ENCODE measurements at regions not wholly inside any gene's neighbourhood (a gene's known extent, or its start where the extent isn't known, plus 50 kb on each side); places are given as distances from the start of the nearest gene placed in this dataset.

DNA sequence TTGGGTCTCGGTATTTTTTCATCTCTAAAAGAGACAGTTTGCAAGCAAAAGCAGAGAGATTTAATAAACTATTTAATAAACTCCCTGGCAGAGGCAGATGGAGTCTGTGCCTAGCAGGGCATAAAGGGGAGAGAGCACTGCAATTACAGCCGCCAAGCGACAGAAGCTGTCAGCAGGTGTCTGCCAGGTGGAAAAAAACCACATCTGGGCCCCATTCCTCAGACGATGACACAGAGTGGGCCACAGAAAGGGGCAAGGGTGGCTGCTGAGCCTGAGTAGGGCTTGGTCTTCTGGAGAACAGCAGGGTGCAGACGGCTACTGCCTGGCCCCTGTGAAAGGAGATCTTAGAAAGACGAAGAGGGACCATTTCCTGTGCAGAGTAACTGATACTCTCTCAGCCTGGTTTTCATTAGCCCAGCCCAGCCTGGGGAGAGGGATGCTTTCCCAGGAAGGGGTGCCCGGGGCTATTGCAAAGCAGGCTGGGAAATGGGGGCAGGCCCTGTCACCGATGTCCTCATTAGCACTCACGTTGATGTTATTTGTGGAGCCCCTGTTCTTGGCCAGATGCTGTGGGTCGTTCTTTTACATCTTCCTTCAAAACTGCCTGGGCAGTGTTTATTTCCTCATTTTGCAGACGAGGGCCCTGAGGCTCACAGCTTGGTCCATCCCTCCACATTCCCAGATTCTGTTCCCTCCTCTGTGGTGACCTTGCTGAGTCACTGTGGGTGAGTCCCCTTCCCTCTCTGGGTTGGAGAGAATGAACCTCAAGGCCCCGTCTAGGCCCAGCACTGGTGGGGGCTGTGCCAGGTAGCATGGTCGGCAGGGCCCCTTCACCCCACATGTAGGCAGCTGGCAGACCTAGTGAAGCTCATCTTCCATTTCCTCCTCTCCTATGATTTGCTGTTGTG lies 472.7 kb downstream of the PTPRU start:
- Histone ChIP-seq H3K4me3 (ENCODE audit: low read depth in 1 of 2, low read length in 2 of 2) (no peak overlapping the region), H3K9me3 (ENCODE audit: low read length) (no peaks in the 10 kb centered on the region), H3K27me3 (ENCODE audit: control insufficient read depth in 1 of 2, insufficient read depth in 2 of 2, low read length in 2 of 2) (peaks cover 0 to 19% of the 10 kb centered on the region in 2 donors), H3K27ac (ENCODE audit: low read depth, low read length) (no peak overlapping the region), H3K9ac (ENCODE audit: low read length) (no peak overlapping the region), H3K36me3 (ENCODE audit: insufficient read depth, low read length) (no peaks in the 10 kb centered on the region), H3K4me1 (ENCODE audit: insufficient read depth, low read length) (no peaks in the 10 kb centered on the region)

GRCh38 chr1:29708381-29708780 lies 472.1 kb downstream of the PTPRU start:
- H3K4me3 ChIP-seq (ENCODE audit: low read depth in 1 of 2, low read length in 2 of 2) = no peak overlapping the region
- peaks cover 0 to 19% of the 10 kb centered on the region in 2 donors for H3K27me3 ChIP-seq (ENCODE audit: control insufficient read depth in 1 of 2, insufficient read depth in 2 of 2, low read length in 2 of 2)

GRCh38 chr1:29707796-29708195 lies 471.5 kb downstream of the PTPRU start:
- H3K36me3 ChIP-seq (ENCODE audit: insufficient read depth, low read length) = no peaks in the 10 kb centered on the region
- no peaks in the 10 kb centered on the region for H3K4me1 ChIP-seq (ENCODE audit: insufficient read depth, low read length)
- H3K27ac ChIP-seq (ENCODE audit: low read depth, low read length) = no peak overlapping the region
- peaks cover 0 to 19% of the 10 kb centered on the region in 2 donors for H3K27me3 ChIP-seq (ENCODE audit: control insufficient read depth in 1 of 2, insufficient read depth in 2 of 2, low read length in 2 of 2)
- no peak overlapping the region for H3K4me3 ChIP-seq (ENCODE audit: low read depth in 1 of 2, low read length in 2 of 2)
- H3K9me3 ChIP-seq (ENCODE audit: low read length) = no peaks in the 10 kb centered on the region
- H3K9ac ChIP-seq (ENCODE audit: low read length) = no peak overlapping the region

More at GRCh38 chr1:29708381-29708780, 472.1 kb downstream of the PTPRU start:
- Histone ChIP-seq H3K36me3 (ENCODE audit: insufficient read depth, low read length) (no peaks in the 10 kb centered on the region), H3K9me3 (ENCODE audit: low read length) (no peaks in the 10 kb centered on the region), H3K4me1 (ENCODE audit: insufficient read depth, low read length) (no peaks in the 10 kb centered on the region), H3K9ac (ENCODE audit: low read length) (no peak overlapping the region), H3K27ac (ENCODE audit: low read depth, low read length) (no peak overlapping the region)

- no peak overlapping the region for H3K4me3 ChIP-seq (ENCODE audit: low read depth in 1 of 2, low read length in 2 of 2)
- H3K9ac ChIP-seq (ENCODE audit: low read length) = no peak overlapping the region
- H3K27me3 ChIP-seq (ENCODE audit: control insufficient read depth in 1 of 2, insufficient read depth in 2 of 2, low read length in 2 of 2) = peaks cover 0 to 19% of the 10 kb centered on the region in 2 donors
- H3K36me3 ChIP-seq (ENCODE audit: insufficient read depth, low read length) = no peaks in the 10 kb centered on the region
- no peak overlapping the region for H3K27ac ChIP-seq (ENCODE audit: low read depth, low read length)
- no peaks in the 10 kb centered on the region for H3K9me3 ChIP-seq (ENCODE audit: low read length)
- no peaks in the 10 kb centered on the region for H3K4me1 ChIP-seq (ENCODE audit: insufficient read depth, low read length)
These were observed 470.6 kb downstream of the PTPRU start for GRCh38 chr1:29706936-29707335.

GRCh38 chr1:29704430-29704829 lies 468.1 kb downstream of the PTPRU start:
- H3K36me3 ChIP-seq (ENCODE audit: insufficient read depth, low read length) = no peaks in the 10 kb centered on the region
- no peak overlapping the region for H3K9ac ChIP-seq (ENCODE audit: low read length)
- no peaks in the 10 kb centered on the region for H3K4me1 ChIP-seq (ENCODE audit: insufficient read depth, low read length)
- peaks cover 0 to 18% of the 10 kb centered on the region in 2 donors for H3K27me3 ChIP-seq (ENCODE audit: control insufficient read depth in 1 of 2, insufficient read depth in 2 of 2, low read length in 2 of 2)
- H3K9me3 ChIP-seq (ENCODE audit: low read length) = no peaks in the 10 kb centered on the region
- no peak overlapping the region for H3K27ac ChIP-seq (ENCODE audit: low read depth, low read length)
- no peak overlapping the region for H3K4me3 ChIP-seq (ENCODE audit: low read depth in 1 of 2, low read length in 2 of 2)

DNA sequence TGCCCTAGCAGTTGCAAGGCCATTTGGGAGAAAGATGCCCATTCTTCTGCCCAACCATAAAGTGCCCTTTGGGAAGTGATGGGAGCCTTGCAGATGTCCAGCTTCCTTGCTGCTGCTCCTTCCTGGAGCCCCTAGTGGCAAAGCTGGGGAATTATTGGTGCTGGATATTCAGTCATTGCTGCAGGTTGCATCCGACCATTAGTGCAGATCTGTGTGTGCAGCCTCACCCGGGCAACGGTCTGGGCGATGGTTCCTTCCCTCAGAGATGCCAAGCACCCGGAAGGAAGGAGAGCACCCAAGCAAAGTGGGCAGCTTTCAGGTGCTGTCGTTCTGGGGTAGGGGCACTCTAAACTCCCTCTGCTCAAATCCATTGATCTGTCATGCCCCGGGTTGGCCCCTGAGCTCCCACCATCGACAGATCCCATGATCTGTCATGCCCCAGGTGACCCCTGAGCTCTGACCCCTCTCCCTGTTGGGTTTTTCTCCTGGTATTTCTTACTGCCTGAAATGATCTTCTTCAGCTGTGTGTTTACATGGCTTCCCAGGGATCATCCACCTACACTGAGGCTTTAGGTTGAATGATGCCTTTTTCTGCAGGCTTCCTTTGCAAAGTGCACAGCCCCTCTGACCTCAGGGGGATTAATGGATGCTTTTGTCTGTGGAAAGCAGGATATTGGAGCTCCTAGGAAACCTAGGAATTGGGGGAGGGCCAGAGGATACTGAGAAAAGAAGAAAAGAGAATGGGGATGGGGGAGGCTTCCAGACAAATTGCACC lies 467.5 kb downstream of the PTPRU start:
- H3K27me3 ChIP-seq (ENCODE audit: control insufficient read depth in 1 of 2, insufficient read depth in 2 of 2, low read length in 2 of 2) = peaks cover 0 to 15% of the 10 kb centered on the region in 2 donors
- no peaks in the 10 kb centered on the region for H3K36me3 ChIP-seq (ENCODE audit: insufficient read depth, low read length)
- no peak overlapping the region for H3K27ac ChIP-seq (ENCODE audit: low read depth, low read length)
- H3K4me3 ChIP-seq (ENCODE audit: low read depth in 1 of 2, low read length in 2 of 2) = no peak overlapping the region
- no peaks in the 10 kb centered on the region for H3K4me1 ChIP-seq (ENCODE audit: insufficient read depth, low read length)
- H3K9me3 ChIP-seq (ENCODE audit: low read length) = no peaks in the 10 kb centered on the region
- H3K9ac ChIP-seq (ENCODE audit: low read length) = no peak overlapping the region

GRCh38 chr1:29700491-29700890 lies 464.2 kb downstream of the PTPRU start:
- H3K9me3 ChIP-seq (ENCODE audit: low read length) = no peaks in the 10 kb centered on the region
- H3K4me1 ChIP-seq (ENCODE audit: insufficient read depth, low read length) = no peaks in the 10 kb centered on the region
- H3K27me3 ChIP-seq (ENCODE audit: control insufficient read depth in 1 of 2, insufficient read depth in 2 of 2, low read length in 2 of 2) = peaks cover 0 to 9% of the 10 kb centered on the region in 2 donors
- H3K36me3 ChIP-seq (ENCODE audit: insufficient read depth, low read length) = no peaks in the 10 kb centered on the region
- H3K9ac ChIP-seq (ENCODE audit: low read length) = no peak overlapping the region
- H3K27ac ChIP-seq (ENCODE audit: low read depth, low read length) = no peak overlapping the region
- no peak overlapping the region for H3K4me3 ChIP-seq (ENCODE audit: low read depth in 1 of 2, low read length in 2 of 2)

- H3K9ac ChIP-seq (ENCODE audit: low read length) = no peak overlapping the region
- H3K9me3 ChIP-seq (ENCODE audit: low read length) = peaks cover 6% of the 10 kb centered on the region
- no peak overlapping the region for H3K27ac ChIP-seq (ENCODE audit: low read depth, low read length)
- no peaks in the 10 kb centered on the region for H3K36me3 ChIP-seq (ENCODE audit: insufficient read depth, low read length)
- peaks cover 0 to 9% of the 10 kb centered on the region in 2 donors for H3K27me3 ChIP-seq (ENCODE audit: control insufficient read depth in 1 of 2, insufficient read depth in 2 of 2, low read length in 2 of 2)
- no peak overlapping the region for H3K4me3 ChIP-seq (ENCODE audit: low read depth in 1 of 2, low read length in 2 of 2)
- H3K4me1 ChIP-seq (ENCODE audit: insufficient read depth, low read length) = no peaks in the 10 kb centered on the region
These were observed 462.3 kb downstream of the PTPRU start for GRCh38 chr1:29698626-29699025.

DNA sequence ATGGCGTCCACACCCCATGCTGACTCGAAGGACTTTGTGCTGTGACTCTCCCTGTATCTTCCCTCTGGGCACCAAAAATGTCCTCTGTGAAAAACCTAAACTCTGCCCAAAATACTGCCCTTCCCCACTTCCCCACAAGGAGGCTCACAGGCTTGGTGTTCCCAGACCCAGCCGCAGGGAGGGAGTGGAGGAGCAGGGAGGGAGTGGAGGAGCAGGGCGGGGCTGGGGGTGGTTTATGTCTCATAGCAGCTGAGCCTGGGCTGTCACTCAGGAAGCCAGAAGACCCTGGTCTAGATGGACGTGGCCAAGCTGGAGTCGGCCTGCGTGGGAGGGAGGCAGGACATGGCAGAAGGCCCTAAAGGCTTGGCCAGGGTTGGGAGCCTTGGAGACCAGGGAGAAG lies 461.7 kb downstream of the PTPRU start:
- Histone ChIP-seq H3K36me3 (ENCODE audit: insufficient read depth, low read length) (no peaks in the 10 kb centered on the region), H3K27me3 (ENCODE audit: control insufficient read depth in 1 of 2, insufficient read depth in 2 of 2, low read length in 2 of 2) (peaks cover 0 to 9% of the 10 kb centered on the region in 2 donors), H3K9ac (ENCODE audit: low read length) (no peak overlapping the region), H3K27ac (ENCODE audit: low read depth, low read length) (no peak overlapping the region), H3K4me1 (ENCODE audit: insufficient read depth, low read length) (no peaks in the 10 kb centered on the region), H3K4me3 (ENCODE audit: low read depth in 1 of 2, low read length in 2 of 2) (no peak overlapping the region), H3K9me3 (ENCODE audit: low read length) (peaks cover 9% of the 10 kb centered on the region)

- Histone ChIP-seq H3K27me3 (ENCODE audit: control insufficient read depth in 1 of 2, insufficient read depth in 2 of 2, low read length in 2 of 2) (peaks cover 0 to 9% of the 10 kb centered on the region in 2 donors), H3K9ac (ENCODE audit: low read length) (no peak overlapping the region), H3K4me3 (ENCODE audit: low read depth in 1 of 2, low read length in 2 of 2) (no peak overlapping the region), H3K36me3 (ENCODE audit: insufficient read depth, low read length) (no peaks in the 10 kb centered on the region), H3K4me1 (ENCODE audit: insufficient read depth, low read length) (no peaks in the 10 kb centered on the region), H3K27ac (ENCODE audit: low read depth, low read length) (no peak overlapping the region), H3K9me3 (ENCODE audit: low read length) (peaks cover 10% of the 10 kb centered on the region)
These were observed 461.1 kb downstream of the PTPRU start for GRCh38 chr1:29697391-29697780.

DNA sequence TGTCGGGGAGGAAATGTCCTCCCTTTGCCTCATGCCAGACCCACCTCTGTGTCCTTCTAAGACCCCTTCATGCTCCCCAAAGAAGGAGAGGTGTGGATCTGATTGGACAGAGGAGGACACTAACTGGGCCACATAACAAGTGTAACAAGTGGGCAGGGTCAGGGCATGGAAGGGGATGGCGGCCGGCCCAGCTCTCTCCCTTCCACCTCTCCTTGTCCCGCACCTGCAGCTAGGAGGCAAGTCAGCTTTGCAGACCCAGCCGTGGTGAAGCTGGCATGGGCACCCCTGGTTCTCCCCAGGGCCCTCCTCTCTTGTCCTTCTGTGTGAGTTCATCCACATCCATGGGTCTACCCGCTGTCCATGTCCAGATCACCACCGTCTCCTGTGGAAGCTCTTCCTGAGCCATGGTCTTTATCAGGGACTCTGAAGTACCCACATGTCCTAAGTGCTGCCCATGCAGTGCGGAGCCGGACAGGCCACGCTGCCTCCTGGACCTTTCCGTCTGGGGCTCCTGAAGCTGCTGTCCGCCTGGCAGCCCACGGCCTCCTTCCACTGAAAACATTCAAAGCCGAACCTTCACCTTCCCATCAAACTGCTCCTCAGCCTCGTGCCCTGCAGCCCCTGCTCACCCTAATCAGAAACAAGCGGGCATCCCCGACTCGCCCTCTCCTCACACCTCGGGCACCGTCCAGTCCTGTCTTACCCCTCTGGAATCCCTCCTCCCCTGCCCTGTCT lies 460.5 kb downstream of the PTPRU start:
- no peak overlapping the region for H3K4me3 ChIP-seq (ENCODE audit: low read depth in 1 of 2, low read length in 2 of 2)
- H3K9ac ChIP-seq (ENCODE audit: low read length) = no peak overlapping the region
- H3K36me3 ChIP-seq (ENCODE audit: insufficient read depth, low read length) = no peaks in the 10 kb centered on the region
- no peak overlapping the region for H3K27ac ChIP-seq (ENCODE audit: low read depth, low read length)
- H3K4me1 ChIP-seq (ENCODE audit: insufficient read depth, low read length) = no peaks in the 10 kb centered on the region
- H3K9me3 ChIP-seq (ENCODE audit: low read length) = peaks cover 10% of the 10 kb centered on the region
- H3K27me3 ChIP-seq (ENCODE audit: control insufficient read depth in 1 of 2, insufficient read depth in 2 of 2, low read length in 2 of 2) = peaks cover 0 to 9% of the 10 kb centered on the region in 2 donors

Measured in muscle layer of colon (tissue), 2 donors.